GM21367 (cell line): ENCODE measurements at regions not wholly inside any gene's neighbourhood (a gene's known extent, or its start where the extent isn't known, plus 50 kb on each side); places are given as distances from the start of the nearest gene placed in this dataset.

ENCODE experiments used
- ATAC-seq: cut with Tn5 transposase; IDR thresholded peaks from one replicate; pipeline ENCODE4 v1.9.1; 2021; ENCODE audit not compliant: unreplicated experiment

DNA sequence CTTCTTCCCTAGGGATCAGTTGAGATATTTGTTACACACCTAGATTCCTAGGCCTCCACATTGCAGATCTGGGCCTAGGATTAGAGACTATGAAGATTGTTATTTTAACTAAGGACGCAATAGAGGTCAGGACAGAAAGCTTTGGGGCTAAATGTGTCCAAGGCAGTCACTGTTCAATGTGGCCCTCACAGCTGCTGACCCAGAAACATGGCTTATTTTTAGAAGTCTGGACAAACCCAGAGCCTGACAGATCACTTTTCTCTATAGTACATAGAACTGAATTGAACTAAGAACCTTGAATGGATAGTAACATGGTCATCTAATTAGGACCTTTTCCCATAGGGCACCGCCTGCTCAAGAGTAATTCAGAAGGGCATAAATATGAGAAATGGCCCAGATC, 146.6 kb upstream of the AUTS2 start:
- ATAC-seq: no peak

DNA sequence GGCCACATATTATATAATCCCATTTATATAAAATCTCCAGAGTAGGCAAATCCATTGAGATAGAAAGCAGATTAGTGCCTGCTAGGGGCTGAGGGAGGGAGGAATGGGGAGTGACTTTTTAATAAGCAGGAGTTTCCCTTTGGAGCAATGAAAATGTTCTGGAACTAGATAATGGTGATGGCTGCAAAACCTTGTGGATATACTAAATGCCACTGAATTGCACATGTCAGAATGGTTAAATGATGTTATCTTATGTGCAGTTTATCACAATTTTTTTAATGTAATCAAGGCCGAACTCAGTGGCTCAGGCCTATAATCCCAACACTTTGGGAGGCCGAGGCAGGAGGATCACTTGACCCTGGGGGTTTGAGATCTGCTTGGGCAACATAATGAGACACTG, 145.5 kb upstream of the AUTS2 start:
- no peak for ATAC-seq

DNA sequence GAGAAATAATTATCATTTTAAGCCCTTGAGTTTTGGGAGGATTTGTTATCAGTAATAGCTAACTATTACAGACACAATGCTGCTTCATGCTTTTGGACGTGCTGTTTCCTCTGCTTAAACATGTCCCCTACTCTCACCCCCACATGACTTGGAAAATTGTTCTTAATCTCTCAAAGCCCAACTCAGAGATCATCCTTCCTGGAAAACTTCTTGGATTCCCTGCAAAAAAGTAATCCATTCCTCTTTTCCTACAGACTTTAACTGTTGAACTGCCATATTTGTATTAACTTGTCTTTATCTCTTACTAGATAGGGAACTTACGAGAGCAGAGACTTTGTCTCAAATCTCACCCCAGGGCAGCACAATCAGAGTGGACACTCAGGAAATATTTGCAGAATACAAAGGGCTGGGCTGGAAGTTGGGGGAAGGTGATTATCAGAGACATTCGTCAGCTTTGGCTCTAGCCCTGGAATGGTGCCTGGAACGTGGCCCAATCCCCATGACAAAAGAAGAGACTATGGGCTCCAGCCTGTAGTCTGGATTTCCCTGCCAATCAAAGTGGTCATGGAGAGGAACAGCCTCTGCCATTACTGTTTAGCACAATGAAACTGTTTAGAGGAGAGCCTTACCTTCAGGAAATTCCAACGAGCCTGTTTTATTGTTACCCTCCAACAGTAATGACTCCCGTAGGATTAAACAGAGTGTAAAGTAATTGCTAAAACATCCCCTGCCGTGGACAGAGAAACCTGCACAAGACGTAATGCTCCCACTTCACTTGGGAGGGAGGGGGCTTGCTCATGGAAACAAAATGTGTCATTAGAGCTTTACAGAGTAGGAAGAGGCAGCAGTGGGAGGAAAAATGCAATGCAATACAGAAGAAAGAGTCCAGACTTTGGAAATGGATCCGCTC, 140.4 kb upstream of the AUTS2 start:
- ATAC-seq: no peak

DNA sequence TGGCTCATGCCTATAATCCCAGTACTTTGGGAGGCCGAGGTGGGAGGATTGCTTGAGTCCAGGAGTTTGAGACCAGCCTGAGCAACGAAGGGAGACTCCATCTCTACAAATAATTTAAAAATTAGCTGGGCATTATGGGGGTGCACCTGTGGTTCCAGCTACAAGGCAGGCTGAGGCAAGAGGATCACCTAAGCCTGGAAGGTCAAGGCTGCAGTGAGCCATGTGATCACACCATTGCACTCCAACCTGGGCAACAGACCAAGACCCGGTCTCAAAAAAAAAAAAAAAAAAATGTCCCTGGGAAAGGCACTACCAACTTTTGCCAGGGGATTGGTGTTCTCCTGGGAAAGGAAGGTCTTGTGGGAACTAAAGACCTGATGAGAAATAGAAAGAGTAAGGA, 134.2 kb upstream of the AUTS2 start:
- ATAC-seq: no peak

DNA sequence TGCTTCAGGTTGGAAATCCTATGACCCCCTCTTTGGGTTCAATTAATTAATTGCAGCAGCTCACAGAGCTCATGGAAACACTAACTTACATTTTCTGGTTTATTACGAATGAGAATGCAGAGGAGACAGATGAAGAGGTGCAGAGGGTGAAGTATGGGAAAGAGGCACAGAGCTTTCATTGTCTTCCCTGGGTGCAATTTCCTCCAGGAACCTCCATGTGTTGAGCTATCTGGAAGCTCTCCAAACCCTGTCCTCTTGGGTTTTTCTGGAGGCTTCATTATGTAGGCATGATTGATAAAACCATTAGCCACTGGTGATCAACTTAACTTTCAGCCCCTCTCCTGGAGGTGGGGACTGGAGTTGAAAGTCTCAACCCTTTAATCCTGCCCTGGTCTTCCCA, 133.0 kb upstream of the AUTS2 start:
- no peak for ATAC-seq

DNA sequence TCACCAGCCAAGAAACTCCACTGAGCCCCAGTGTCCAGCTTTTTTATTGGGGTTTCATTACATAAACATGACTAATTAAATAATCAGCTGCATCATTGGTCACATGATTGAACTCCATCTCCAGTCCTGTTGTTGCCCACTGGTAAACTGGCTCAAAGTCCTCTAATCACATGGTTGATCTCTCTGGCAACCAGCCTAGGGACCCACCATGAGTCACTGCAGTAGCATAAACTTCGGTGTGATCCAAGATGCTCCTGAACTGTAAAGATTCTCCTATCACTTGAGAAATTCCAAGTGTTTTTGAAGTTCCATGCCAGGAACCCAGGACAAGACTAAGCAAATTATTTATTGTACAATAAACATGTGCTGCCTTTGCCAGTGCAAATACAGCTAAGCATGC, 130.4 kb upstream of the AUTS2 start:
- ATAC-seq: no peak

DNA sequence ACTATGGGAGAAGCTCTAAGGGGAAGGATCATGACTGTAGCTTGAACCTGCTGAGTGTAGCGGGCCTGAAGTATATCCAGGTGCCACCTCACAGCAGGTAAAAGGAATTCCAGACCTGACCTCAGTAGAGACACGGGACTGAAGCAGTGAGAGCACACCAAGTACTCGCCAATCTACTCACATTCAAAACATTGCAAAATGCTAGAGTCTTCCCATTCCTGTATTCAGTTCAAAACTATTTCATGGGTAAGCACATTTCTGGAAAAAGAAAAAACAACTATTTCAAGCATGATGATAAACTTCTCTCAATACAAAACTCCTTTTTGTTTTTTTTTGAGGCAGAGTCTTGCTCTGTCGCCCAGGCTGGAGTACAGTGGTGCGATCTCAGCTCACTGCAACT, 121.9 kb upstream of the AUTS2 start:
- ATAC-seq: no peak

DNA sequence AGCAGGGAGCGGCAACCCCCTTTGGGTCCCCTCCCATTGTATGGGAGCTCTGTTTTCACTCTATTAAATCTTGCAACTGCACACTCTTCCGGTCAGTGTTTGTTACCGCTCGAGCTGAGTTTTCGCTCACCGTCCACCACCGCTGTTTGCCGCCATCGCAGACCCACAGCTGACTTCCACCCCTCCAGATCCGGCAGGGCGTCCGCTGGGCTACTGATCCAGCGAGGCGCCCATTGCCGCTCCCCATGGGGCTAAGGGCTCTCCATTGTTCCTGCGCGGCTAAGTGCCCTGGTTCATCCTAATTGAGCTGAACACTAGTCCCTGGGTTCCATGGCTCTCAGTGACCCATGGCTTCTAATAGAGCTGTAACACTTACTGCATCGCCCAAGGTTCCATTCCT, 115.6 kb upstream of the AUTS2 start:
- ATAC-seq: no peak

DNA sequence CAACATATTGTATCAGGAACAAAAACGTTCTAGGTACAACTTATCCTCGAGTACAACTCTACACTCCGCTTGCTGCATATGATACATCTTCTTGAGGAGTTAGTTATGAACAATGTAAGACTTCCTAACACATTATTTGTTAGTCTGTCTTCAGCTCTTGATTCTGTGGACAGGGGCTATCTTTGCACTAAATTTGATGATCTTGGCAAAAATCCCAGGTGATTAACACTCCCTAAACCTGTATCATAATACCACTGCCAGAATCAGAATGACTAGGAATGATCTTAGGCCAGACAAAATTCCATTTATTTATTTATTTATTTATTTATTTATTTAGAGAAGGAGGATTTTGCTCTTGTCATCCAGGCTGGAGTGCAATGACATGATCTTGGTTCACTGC, 108.7 kb upstream of the AUTS2 start:
- no peak for ATAC-seq

DNA sequence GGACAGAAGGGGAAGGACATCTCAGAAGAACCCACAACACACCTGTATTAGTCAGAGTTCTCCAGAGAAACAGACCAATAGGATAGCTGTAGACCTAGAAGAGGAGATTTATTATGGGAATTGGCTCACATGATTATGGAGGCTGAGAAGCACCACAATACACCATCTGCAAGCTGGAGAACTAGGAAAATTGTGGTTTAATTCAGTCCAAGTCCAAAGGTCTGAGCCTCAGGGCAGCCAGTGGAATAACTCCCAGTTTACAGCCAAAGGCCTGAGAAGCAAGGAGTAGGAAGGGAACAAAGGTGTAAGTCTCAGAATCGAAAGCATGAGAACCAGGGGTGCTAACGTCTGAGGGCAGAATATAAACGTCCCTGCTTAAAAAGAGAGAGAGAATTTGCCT, 99.6 kb upstream of the AUTS2 start:
- ATAC-seq: no peak

DNA sequence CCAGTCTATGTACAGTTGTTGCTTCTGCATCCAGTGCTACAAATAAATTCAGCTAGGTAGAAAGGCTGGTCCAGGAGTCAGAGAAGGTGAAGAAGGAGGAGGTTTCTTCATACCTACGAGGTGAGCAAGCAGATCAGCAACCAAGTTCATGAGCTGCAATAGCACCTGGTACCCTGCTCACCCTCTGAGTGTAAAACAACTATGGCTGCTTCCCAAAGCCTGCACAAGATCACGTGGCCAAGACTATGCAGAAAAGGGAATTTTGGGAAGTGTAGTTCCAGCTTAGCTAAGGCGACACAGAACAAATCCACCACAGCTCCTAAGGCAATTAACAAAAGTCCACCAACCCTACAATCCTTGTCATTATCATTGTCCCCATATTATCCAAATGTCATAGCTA, 95.9 kb upstream of the AUTS2 start:
- no peak for ATAC-seq

DNA sequence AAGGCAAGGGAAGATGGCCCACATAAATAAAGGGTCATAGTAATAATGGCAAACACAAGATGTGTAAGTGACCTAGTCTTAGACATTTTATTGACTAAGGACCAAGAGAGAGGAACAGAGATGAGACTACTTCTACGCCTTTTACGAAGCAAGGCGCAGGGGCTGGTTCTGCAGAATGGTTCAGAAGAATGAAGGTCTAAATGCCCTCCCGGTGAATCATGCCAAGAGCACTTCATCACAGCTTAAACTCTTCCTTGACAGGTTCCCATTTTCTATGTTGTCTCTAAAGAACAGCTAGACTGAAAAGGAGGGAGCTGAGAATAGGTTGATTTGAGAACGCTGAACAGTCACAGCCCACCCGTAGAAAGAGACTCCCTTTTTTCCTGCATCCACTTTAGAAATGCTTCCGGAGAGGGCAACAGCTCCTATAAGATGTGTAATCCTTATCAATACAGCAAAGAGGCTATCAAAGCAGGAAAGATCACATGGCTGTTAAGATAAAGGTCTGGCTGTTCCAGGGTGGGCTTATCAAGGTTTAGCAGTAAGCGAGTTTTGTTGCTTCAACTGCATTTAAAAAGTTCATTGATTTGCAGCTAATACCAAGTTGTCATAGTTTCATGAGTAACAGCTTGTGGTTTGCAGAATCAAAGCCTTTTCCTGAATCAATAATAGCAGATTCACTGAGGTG, 93.4 kb upstream of the AUTS2 start:
- ATAC-seq: no peak

DNA sequence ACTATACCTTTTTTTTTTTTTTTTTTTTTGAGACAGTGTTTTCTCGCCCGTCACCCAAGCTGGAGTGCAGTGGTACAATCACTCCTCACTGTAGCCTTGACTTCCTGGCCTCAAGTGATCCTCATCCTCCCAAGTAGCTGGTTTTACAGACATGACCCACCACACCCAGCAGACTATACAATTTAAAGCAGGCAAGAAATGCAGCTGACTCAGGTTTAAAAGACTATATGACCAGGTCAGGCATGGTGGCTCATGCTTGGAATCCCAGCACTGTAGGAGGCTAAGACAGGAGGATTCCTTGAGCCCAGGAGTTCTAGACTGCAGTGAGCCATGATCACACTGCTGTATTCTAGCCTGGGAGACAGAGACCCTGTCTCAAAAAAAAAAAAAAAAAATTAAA, 89.5 kb upstream of the AUTS2 start:
- no peak for ATAC-seq

DNA sequence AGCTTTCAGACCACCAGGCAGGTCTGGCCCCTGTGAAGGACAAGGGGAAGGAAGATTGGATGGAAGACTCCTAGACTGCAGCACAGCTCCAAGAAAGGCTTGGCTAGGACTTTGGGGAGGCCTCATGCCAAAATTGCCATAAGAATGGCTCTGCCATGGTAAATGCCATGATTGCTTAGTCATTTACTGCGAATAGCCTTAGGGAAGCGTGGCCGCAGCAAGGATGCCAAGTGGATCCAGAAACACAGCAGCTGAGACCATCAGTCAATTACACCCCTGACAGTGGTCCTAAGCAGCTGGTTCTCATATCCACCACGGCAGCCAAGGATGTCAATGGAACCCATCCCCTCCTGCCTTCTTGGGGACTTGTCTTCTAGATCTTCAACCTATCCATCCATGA, 88.2 kb upstream of the AUTS2 start:
- no peak for ATAC-seq

DNA sequence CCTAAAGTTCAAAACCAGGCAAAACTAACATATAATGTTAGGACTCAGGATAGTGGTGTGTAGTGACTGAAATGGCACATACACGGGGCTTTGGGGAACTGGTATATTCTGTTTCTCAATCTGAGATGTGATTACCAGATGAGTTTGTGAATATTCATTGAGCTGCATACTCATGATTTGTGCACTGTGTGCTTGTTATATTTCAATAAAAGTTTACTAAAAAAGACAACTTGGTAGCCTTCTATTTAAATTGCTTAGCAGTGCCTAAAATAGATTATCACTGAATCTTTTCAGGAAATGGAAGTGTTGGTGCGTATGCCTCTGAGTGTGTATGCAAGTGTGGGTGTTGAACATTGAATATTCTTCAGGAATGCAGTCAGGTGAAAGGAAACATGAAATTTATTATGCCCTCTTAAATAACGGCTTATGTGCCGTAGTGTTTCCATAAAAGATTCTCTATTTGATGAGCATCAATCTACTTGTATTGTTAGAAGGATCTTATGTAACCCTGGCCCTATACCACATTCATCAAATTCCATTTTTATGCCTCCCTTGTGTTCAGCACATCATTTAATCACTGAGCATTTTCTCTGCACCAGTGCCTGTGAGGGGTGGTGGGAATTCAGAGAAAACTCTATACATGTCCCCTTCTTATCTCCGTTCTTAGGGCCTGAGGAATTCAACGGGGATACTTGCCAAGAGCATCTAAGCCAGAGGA, 82.6 kb upstream of the AUTS2 start:
- ATAC-seq: no peak

DNA sequence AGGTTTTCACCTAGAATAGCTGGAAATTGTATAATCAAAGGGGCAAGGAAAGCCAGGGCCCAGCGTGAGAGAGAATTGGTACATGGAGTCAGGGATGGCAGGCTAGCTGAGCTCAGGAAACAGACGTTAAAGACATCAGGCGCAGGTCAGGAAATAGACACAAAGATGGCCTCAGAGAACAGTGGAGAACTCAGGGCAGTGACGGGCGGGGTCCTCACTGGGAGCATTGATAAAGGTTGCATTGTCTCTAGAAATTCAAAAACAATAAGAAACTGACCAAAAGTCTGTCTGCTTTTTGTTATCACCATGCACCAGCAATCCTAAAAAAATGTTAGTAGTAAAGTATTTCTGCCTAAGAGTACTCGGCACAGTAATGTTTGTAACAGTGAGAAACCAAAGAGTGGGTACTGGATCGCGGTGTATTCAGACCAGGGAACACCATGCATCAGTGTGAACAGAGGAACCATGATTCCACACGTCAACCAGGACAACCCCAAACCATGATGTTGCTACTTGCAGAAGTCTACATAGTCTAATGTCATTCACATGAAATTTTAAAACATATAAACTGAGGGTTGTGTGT, 81.9 kb upstream of the AUTS2 start:
- no peak for ATAC-seq

DNA sequence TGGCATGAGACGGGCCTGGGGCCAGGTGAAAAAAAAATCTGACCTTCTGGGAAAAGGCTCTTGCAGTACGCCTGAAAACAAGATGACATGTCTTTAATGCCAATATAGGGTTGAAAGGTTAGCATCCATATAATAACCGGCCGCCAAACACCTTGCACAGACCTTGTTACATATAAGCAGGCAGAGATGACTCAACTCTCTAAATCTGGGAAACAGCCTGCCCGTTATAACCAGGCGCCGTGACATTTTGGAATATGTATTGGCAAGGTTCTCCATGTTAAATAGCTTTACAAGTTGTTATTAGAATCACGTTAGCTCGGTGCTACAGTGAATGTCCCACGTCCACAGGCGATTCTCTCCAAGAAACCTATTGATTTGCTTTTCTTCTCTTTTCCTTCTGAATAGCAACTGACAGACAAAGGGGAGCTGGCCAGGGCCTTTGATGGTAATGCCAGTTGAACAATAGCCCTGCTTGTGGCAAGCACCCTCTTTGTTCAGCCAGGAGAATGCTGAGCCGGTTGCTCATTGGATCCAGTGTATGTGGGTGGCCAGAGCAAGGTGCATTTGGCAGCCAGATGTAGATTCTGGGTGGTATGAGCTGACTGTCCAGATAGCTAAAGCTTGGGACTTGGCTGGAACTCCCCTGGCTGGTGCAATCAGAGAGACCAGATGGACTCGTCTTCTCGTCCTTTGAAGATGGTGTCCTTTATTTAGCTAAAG, 80.1 kb upstream of the AUTS2 start:
- ATAC-seq: no peak

DNA sequence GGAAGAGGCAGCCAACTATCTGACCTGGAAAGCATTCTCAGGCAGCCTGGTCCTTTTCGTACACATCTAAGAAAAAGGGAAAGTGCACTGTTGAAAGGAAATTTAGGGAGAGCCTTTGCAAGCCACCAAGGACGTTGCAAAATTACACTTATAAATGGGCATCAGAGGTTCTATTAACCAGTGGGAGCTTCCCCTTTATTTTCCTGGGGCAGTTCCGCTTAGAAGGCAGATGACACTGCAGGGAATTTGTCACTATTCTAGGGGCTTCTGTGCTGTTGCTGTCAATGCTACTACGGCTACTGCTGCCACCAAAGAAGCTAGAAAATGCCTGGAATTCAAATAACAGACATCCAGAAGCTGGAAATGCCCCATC, 79.6 kb upstream of the AUTS2 start:
- ATAC-seq: no peak

DNA sequence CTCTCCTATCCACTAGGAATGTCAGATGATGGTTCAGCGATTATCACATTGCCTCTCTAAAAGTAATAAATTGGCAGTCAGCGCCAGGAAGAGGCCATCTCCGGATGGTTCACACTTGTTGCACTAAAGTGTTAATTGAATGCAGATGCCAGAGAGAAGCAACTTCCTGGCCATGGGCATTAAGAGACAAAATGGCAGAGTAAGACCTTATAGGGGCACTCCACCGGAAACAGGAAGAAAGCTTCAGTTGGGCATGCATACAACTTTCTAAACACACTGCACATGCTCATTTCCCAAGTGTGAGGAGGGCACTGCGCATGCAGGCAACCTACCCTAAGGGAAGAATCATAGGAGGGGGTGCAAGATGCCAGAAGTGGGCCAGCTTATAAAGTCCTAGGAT, 71.7 kb upstream of the AUTS2 start:
- ATAC-seq: no peak

DNA sequence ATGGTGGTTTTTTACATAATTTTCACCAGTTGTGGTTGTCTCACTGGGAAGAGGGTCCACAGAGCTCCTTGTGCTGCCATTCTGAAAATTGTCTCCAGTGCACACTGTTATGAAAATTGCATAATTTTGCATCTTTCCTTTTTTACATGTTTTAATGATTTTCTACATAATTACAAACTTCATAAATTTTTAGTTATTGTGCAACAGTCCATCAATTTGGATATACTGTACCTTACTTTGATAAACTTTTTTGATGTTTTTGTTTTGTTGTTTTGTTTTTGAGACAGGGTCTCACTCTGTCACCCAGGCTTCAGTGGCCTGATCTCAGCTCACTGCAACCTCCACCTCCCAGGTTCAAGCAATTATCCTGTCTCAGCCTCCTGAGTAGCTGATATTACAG, 70.6 kb upstream of the AUTS2 start:
- ATAC-seq: no peak

DNA sequence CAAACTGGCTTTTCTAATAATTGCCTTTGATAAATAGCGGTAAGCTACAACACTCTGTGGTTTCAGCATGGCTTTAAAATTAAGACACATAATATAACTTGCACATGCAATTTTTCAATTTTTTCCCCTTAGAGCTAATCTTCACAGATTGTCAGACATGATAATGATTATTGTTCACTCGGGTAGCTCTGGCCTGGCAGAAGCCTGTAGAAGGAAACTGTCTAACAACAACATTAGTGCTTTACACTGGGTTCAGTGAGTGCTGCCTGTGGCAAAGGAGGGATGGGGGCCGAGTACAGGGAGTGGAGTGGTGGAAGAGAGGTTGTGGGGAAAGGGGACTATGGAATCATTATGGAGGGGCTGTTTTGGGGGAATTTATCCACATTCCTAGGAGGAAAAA, 67.2 kb upstream of the AUTS2 start:
- no peak for ATAC-seq
